ENCODE measurements at regions not wholly inside any gene's neighbourhood (a gene's known extent, or its start where the extent isn't known, plus 50 kb on each side); places are given as distances from the start of the nearest gene placed in this dataset.

GRCh38 chr21:31500071-31500470 is 156.0 kb upstream of the TIAM1 start:
- no peak for DNase-seq (ENCODE audit: low read depth, low spot score)

GRCh38 chr21:31498985-31499384 is 154.9 kb upstream of the TIAM1 start:
- no peak for DNase-seq (ENCODE audit: low read depth, low spot score)

GRCh38 chr21:31497914-31498313 is 153.9 kb upstream of the TIAM1 start:
- DNase-seq (ENCODE audit: low read depth, low spot score), result no peak

- DNase-seq (ENCODE audit: low read depth, low spot score), result no peak
These were observed 149.4 kb upstream of the TIAM1 start for GRCh38 chr21:31493350-31493880.

GRCh38 chr21:31491617-31492016 is 147.6 kb upstream of the TIAM1 start:
- DNase-seq (ENCODE audit: low read depth, low spot score), result no peak

GRCh38 chr21:31490443-31490842 is 146.4 kb upstream of the TIAM1 start:
- no peak for DNase-seq (ENCODE audit: low read depth, low spot score)

GRCh38 chr21:31489726-31490125 is 145.7 kb upstream of the TIAM1 start:
- no peak for DNase-seq (ENCODE audit: low read depth, low spot score)

GRCh38 chr21:31489014-31489413 is 145.0 kb upstream of the TIAM1 start:
- DNase-seq (ENCODE audit: low read depth, low spot score), result no peak

GRCh38 chr21:31484219-31484618 is 140.2 kb upstream of the TIAM1 start:
- DNase-seq (ENCODE audit: low read depth, low spot score), result no peak

- no peak for DNase-seq (ENCODE audit: low read depth, low spot score)
These were observed 139.1 kb upstream of the TIAM1 start for GRCh38 chr21:31483146-31483545.

GRCh38 chr21:31482460-31482859 is 138.4 kb upstream of the TIAM1 start:
- no peak for DNase-seq (ENCODE audit: low read depth, low spot score)

- no peak for DNase-seq (ENCODE audit: low read depth, low spot score)
These were observed 136.2 kb upstream of the TIAM1 start for GRCh38 chr21:31480228-31480627.

- no peak for DNase-seq (ENCODE audit: low read depth, low spot score)
These were observed 135.7 kb upstream of the TIAM1 start for GRCh38 chr21:31479714-31480113.

GRCh38 chr21:31479222-31479621 is 135.2 kb upstream of the TIAM1 start:
- no peak for DNase-seq (ENCODE audit: low read depth, low spot score)

- peak; percentile 11 for DNase-seq (ENCODE audit: low read depth, low spot score)
These were observed 132.4 kb upstream of the TIAM1 start for GRCh38 chr21:31476263-31477022.

GRCh38 chr21:31475223-31475622 is 131.2 kb upstream of the TIAM1 start:
- no peak for DNase-seq (ENCODE audit: low read depth, low spot score)

- no peak for DNase-seq (ENCODE audit: low read depth, low spot score)
These were observed 129.8 kb upstream of the TIAM1 start for GRCh38 chr21:31473685-31474345.

- no peak for DNase-seq (ENCODE audit: low read depth, low spot score)
These were observed 127.8 kb upstream of the TIAM1 start for GRCh38 chr21:31471865-31472264.

GRCh38 chr21:31470896-31471694 is 127.0 kb upstream of the TIAM1 start:
- no peak for DNase-seq (ENCODE audit: low read depth, low spot score)

GRCh38 chr21:31460980-31461379 is 116.9 kb upstream of the TIAM1 start:
- no peak for DNase-seq (ENCODE audit: low read depth, low spot score)

- DNase-seq (ENCODE audit: low read depth, low spot score), result no peak
These were observed 115.4 kb upstream of the TIAM1 start for GRCh38 chr21:31459457-31459856.

- no peak for DNase-seq (ENCODE audit: low read depth, low spot score)
These were observed 113.6 kb upstream of the TIAM1 start for GRCh38 chr21:31457675-31458074.

All from astrocyte of the hippocampus (primary cell).